Effector memory CD4-positive, alpha-beta T cell (primary cell): ENCODE measurements at regions not wholly inside any gene's neighbourhood (a gene's known extent, or its start where the extent isn't known, plus 50 kb on each side); places are given as distances from the start of the nearest gene placed in this dataset.

Experiments
- DNase-seq, 3 donors: peaks; one replicate each; pipeline ENCODE4 v3.0.0-alpha.2; 2020
- H3K27ac ChIP-seq: 2 replicates; pipeline ENCODE4 v1.7.0; 2013; ENCODE audit warnings: mild to moderate bottlenecking, low read length, moderate library complexity; ENCODE audit not compliant: insufficient read depth, poor library complexity, severe bottlenecking
- H3K27me3 ChIP-seq: replicated peaks from 2 replicates; pipeline ENCODE4 v1.7.0; 2013; ENCODE audit warnings: mild to moderate bottlenecking, low read length; ENCODE audit not compliant: insufficient read depth, control insufficient read depth, poor library complexity, severe bottlenecking
- H3K36me3 ChIP-seq: 2 replicates; pipeline ENCODE4 v1.7.0; 2013; ENCODE audit warnings: mild to moderate bottlenecking, low read length, moderate library complexity; ENCODE audit not compliant: control insufficient read depth, insufficient read depth
- H3K4me1 ChIP-seq: 2 replicates; pipeline ENCODE4 v1.7.0; 2013; ENCODE audit warnings: low read length, mild to moderate bottlenecking; ENCODE audit not compliant: control insufficient read depth, insufficient read depth, poor library complexity, severe bottlenecking
- H3K4me3 ChIP-seq: 2 replicates; pipeline ENCODE4 v1.7.0; 2013; ENCODE audit warnings: low read length, low read depth, mild to moderate bottlenecking; ENCODE audit not compliant: insufficient read depth, poor library complexity, severe bottlenecking
- H3K9me3 ChIP-seq: 2 replicates; pipeline ENCODE4 v1.7.0; 2013; ENCODE audit warnings: mild to moderate bottlenecking, low read length, moderate library complexity; ENCODE audit not compliant: control insufficient read depth

DNA sequence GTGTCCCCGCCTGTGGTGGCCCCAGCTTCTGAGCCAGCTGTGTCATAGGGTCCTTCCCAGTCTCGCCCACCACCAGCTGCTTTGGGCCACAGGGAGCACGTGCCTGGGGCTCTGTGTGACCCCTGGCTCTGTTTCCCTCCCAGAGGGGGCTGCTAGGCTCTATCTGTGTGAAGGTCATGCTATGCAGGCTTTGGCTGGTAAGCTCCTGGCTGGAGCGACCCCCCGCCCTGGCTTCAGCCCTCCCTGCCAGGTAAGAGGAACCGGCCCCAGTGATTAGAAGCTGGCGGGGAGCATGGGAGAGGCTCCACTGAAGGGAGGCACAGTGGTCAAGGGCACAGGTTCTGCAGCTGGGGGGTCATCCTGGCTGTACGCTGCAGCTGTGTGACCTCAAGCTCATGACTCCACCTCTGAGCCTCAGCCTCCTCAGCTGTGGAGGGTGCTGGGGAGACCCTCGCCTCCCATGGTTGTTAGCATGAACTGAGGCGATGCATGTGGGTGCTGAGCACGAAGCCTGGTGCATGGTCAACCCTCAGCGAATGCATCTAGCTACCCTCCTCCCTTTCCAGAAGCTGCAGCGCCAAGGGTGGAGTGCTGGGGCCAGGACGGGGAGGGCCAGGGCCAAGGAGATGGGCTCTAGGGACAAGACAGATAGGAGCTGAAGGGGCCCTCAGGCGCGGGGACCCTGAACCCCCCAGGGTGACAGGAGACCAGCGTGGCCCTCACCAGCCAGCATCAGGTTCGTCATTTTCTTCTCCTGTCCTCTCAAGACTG lies 163.8 kb upstream of the MVB12B start:
- H3K4me3 ChIP-seq, result no peak overlapping the region
- H3K9me3 ChIP-seq, result no peaks in the 10 kb centered on the region
- H3K27ac ChIP-seq, result no peak overlapping the region
- H3K4me1 ChIP-seq, result no peaks in the 10 kb centered on the region
- H3K27me3 ChIP-seq, result no peaks in the 10 kb centered on the region
- no peaks in the 10 kb centered on the region for H3K36me3 ChIP-seq
- no peak for DNase-seq

DNA sequence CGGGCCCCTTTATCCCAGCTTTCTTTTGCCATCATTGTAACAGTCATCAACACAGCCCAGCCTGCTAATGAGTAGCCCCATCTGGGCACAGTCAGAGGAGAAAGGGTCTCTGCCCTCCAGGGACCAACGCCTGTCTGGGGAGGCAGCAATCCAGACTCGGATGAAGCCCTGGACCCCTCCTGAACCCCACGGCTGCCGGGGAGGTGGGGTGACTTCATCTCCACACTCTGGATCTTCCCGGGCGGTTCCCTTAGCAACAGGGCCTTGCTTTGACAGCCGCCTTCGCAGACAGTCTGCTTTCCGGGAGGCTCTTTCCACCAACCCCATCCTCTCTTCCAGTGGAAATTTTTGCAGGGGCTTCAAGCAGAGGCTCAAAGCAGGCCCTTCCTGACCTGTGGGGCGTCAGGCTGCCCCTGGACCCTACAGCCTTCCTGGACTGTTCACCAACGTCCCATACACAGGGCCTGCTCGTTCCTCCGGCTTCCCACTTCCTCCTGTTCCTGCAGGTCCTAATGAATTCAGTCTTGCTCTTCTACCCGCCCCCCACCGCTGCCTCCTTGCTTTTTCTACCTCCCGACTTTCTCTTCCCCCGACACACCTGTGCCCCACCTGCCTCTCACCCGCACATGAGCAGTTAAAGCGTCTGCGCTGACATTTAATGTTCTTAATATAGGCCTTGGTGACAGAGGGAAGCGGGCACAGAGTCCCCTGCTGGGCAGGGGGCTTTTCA lies 161.7 kb upstream of the MVB12B start:
- no peak for DNase-seq
- H3K4me1 ChIP-seq, result no peaks in the 10 kb centered on the region
- H3K9me3 ChIP-seq, result no peaks in the 10 kb centered on the region
- peaks cover 5% of the 10 kb centered on the region for H3K27me3 ChIP-seq
- no peak overlapping the region for H3K27ac ChIP-seq
- no peaks in the 10 kb centered on the region for H3K36me3 ChIP-seq
- H3K4me3 ChIP-seq, result no peak overlapping the region

DNA sequence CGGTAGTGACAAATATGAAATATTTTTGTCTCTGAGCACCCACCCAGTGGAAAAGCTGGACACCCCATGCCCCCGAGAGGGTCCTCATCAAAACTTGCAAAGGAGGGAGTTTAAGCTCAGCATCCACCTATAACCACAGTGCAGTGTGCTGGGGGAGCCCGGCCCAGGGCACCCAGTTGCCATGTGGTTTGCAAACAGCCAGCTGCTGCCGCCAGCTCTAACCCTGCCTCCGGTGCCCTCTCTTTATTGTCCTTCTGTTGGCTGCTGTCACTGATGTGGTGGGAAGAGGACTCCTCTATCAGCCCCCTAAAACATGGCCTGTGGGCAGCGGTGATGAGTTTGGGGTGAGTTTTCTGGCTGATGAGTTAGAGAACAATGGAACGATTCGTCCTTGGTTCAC lies 160.9 kb upstream of the MVB12B start:
- Histone ChIP-seq H3K36me3 (no peaks in the 10 kb centered on the region), H3K4me1 (no peaks in the 10 kb centered on the region), H3K27me3 (peaks cover 5% of the 10 kb centered on the region), H3K27ac (no peak overlapping the region), H3K4me3 (no peak overlapping the region), H3K9me3 (no peaks in the 10 kb centered on the region)
- DNase-seq, result no peak

DNA sequence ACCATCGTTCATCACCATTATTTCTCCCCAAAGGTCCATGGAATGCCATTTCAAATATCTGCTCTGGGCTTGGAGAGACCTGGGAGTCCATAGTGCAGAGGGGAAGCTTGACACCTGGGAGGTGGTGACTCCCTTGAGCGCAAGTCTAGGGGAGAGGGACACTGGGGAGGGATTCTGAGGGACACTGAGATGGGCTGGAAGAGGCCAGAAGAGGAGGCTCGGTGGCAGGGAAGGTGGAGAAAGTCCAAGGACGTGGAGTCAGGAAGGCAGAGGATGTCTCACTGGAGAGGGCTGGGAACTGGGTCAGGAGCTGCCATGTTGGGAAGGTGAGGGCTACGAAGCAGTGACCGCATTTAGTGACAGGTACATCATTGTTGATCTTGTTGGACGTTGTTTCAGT lies 160.3 kb upstream of the MVB12B start:
- Histone ChIP-seq H3K27ac (no peak overlapping the region), H3K4me1 (no peaks in the 10 kb centered on the region), H3K27me3 (peaks cover 5% of the 10 kb centered on the region), H3K9me3 (no peaks in the 10 kb centered on the region), H3K4me3 (no peak overlapping the region), H3K36me3 (no peaks in the 10 kb centered on the region)
- DNase-seq, result no peak

DNA sequence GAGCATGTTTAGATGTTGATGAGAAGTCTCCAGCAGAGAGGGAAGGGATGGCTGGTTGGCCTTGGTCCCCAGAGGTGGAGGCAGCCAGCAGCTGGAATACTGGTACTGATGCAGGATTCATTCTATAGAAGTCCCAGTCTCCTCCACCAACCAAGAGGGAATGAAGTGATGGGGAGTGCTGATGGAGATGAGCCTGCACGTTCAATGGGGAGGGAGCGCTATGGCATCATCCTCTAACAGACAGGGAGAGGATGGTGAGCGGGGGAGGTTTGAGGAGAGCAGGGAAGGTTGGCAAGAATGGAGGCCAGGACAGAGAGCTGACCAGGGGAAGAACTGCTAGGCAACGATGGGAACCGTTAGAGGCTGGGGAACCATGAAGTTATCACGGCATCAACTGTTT lies 159.8 kb upstream of the MVB12B start:
- Histone ChIP-seq H3K36me3 (no peaks in the 10 kb centered on the region), H3K27me3 (peaks cover 5% of the 10 kb centered on the region), H3K27ac (no peak overlapping the region), H3K4me3 (no peak overlapping the region), H3K4me1 (no peaks in the 10 kb centered on the region), H3K9me3 (no peaks in the 10 kb centered on the region)
- no peak for DNase-seq

DNA sequence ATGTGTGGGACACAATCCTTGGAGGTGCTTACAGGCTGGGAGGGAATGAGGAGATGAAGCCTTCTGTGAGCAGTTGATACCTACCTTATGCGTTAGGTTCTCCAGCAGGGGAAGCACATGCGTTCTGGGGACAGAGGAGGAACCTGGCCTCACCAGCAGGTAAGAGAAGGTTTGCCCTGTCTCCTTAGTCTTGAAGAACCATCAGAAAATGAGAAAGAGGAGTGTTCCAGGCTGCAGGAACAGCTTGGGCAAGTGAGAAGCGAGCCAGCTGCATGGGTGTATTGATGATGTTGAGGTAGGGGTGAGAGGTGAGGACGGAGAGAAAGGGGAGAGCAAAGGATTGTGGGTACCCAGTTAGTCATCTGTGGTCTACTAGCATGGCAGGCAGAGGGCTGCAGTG lies 156.9 kb upstream of the MVB12B start:
- no peak overlapping the region for H3K4me3 ChIP-seq
- H3K27me3 ChIP-seq, result peaks cover 5% of the 10 kb centered on the region
- H3K4me1 ChIP-seq, result no peaks in the 10 kb centered on the region
- no peak for DNase-seq
- H3K36me3 ChIP-seq, result no peaks in the 10 kb centered on the region
- H3K9me3 ChIP-seq, result no peaks in the 10 kb centered on the region
- no peak overlapping the region for H3K27ac ChIP-seq

DNA sequence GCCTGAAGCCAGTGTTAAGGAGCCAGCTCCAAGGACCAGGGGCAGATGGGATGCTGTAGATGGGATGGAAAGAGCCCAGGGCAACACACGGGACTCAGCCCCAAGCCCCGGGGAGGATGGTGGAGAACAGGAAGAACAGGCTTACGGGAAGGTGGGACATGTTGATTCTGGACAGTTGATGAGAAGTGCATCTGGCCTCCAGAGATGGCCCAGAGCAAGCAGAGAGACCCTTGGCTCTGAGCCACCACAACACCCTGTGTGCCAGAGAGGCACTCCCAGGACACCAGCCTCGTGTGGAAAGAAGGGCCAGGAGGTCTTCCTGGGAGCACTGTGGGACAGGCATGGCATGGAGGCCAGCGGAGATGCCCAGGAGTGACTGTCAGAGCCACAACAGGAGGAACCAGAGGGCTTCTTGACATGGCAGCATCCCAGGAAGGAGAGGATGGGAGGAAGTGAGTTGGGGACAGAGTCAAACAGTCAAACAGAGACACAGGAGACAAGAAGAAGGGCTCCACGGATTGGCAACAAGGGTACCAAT lies 156.3 kb upstream of the MVB12B start:
- DNase-seq, result no peak
- Histone ChIP-seq H3K4me1 (no peaks in the 10 kb centered on the region), H3K4me3 (no peak overlapping the region), H3K27ac (no peak overlapping the region), H3K9me3 (no peaks in the 10 kb centered on the region), H3K36me3 (no peaks in the 10 kb centered on the region), H3K27me3 (peaks cover 5% of the 10 kb centered on the region)

DNA sequence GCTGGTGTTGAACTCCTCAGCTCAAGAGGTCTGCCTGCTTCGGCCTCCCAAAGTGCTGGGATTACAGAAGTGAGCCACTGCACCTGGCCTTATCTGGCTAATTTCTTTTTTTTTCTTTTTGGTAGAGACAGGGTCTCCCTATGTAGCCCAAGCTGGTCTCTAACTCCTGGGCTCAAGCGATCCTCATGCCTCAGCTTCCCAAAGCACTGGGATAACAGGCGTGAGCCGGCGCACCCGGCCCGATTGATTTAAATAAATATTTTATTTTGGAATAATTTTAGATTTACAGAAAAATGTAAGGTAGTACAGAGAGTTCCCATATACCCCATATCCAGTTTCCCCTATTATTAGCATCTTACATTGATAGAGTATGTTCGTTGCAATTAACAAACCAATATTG lies 155.0 kb upstream of the MVB12B start:
- Histone ChIP-seq H3K36me3 (no peaks in the 10 kb centered on the region), H3K4me1 (no peaks in the 10 kb centered on the region), H3K27ac (no peak overlapping the region), H3K27me3 (peaks cover 5% of the 10 kb centered on the region), H3K9me3 (no peaks in the 10 kb centered on the region), H3K4me3 (no peak overlapping the region)
- no peak for DNase-seq

DNA sequence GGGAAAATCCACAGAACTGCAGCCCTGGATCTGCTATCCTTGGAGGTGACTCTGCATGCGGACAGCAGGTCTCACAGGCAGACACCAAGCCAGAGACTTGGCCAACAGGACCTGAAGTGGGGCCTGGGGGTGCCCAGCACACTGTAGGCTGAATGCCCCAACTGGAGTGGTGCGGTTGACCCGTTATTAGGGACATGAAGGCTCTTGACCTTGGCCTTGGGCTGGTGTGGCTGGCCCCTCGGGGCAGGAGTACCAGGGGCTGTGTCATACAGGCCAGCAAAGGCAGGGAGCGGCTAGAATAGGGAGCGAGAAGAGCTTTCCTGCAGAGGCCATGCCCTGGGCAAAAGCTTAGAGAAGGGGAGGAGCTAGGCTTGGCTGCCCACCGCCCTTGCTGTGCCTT lies 153.2 kb upstream of the MVB12B start:
- H3K4me1 ChIP-seq, result no peaks in the 10 kb centered on the region
- no peak for DNase-seq
- H3K36me3 ChIP-seq, result no peaks in the 10 kb centered on the region
- no peaks in the 10 kb centered on the region for H3K9me3 ChIP-seq
- peaks cover 5% of the 10 kb centered on the region for H3K27me3 ChIP-seq
- no peak overlapping the region for H3K27ac ChIP-seq
- H3K4me3 ChIP-seq, result no peak overlapping the region

DNA sequence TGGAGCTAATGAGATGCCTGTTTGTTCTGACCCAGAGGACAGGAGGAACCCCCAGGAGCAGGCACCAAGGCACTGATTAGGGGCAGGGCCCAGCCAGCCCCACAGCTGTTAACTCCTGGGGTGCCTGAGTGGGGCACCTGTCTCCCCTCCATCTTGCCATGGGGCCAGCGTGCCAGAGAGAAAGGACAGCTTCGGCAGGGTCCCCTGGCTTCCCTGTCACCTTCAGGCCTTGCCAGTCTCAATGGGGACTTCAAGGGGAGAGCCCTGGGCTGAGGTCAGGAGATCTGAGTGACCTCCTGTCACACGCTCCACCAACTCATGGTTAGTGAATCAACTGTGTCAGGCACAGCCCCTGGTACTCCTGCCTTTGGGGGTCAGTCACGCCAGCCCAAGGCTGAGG lies 152.7 kb upstream of the MVB12B start:
- Histone ChIP-seq H3K4me3 (no peak overlapping the region), H3K27me3 (peaks cover 5% of the 10 kb centered on the region)

More for the DNA sequence above, 152.7 kb upstream of the MVB12B start:
- DNase-seq, result no peak
- no peaks in the 10 kb centered on the region for H3K4me1 ChIP-seq
- no peaks in the 10 kb centered on the region for H3K36me3 ChIP-seq
- H3K9me3 ChIP-seq, result no peaks in the 10 kb centered on the region
- H3K27ac ChIP-seq, result no peak overlapping the region
